ENCODE measurements at regions not wholly inside any gene's neighbourhood (a gene's known extent, or its start where the extent isn't known, plus 50 kb on each side); places are given as distances from the start of the nearest gene placed in this dataset.

- Histone ChIP-seq H3K36me3 (ENCODE audit: control insufficient read depth in 4 of 4, insufficient read depth in 4 of 4, low read length in 3 of 4) (no peaks in the 10 kb centered on the region), H3K27ac (ENCODE audit: insufficient read depth in 1 of 2, low read depth in 1 of 2, low read length in 2 of 2, poor library complexity in 1 of 2, severe bottlenecking in 2 of 2) (no peak overlapping the region), H3K4me1 (ENCODE audit: control extremely low read depth in 1 of 4, control insufficient read depth in 4 of 4, insufficient read depth in 4 of 4, low read length in 3 of 4) (peaks cover 0 to 8% (median 0%) of the 10 kb centered on the region in 4 experiments), H3K9me3 (ENCODE audit: control extremely low read depth in 1 of 5, control insufficient read depth in 4 of 5, insufficient read depth in 2 of 5, low read depth in 1 of 5, low read length in 4 of 5) (peaks cover 0 to 10% (median 8%) of the 10 kb centered on the region in 5 experiments), H3K4me3 (ENCODE audit: control insufficient read depth in 1 of 7, extremely low read depth in 1 of 7, insufficient read depth in 4 of 7, low read depth in 2 of 7, low read length in 6 of 7) (no peak overlapping the region), H3K27me3 (replicated peaks in 2 of 5; ENCODE audit: control insufficient read depth in 4 of 5, insufficient read depth in 5 of 5, low read length in 4 of 5) (no peaks in the 10 kb centered on the region)
- CTCF ChIA-PET, result interaction anchor here (0.6 kb wide), 1 partner anchor 10 kb away, joined by 3 read pairs; no protein-coding TSS in a partner anchor
- WGBS (ENCODE audit: insufficient coverage), result no CpG with 5 or more reads among the region's 1 CpG
- DNase-seq, result no peak
- POLR2A ChIA-PET, result no interaction called here
Observed at GRCh38 chr12:92597997-92598396, 104.8 kb upstream of the PLEKHG7 start.

DNA sequence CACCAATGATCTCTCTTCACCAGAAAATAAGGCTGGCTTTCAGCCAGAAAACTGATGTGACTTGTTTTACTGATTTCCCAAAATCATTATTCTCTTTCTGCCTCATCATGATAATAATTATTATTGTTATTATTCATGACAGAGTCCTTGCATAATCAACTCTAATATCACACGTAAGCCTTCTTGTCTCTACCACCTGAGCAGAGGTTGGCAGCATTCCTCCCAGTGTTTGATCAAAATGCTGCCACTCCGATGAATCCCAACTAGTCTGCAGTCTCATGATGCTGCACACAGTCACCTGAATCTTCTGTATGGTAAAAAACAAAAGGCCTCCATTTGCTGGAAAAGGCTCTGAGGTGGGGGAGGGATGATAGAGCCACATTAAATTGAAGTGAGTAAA is 105.7 kb upstream of the PLEKHG7 start:
- H3K27ac ChIP-seq (ENCODE audit: insufficient read depth in 1 of 2, low read depth in 1 of 2, low read length in 2 of 2, poor library complexity in 1 of 2, severe bottlenecking in 2 of 2), result no peak overlapping the region
- H3K36me3 ChIP-seq (ENCODE audit: control insufficient read depth in 4 of 4, insufficient read depth in 4 of 4, low read length in 3 of 4), result no peaks in the 10 kb centered on the region
- DNase-seq, result no peak
- WGBS (ENCODE audit: insufficient coverage), result 100% methylated on average over 1 of the region's 2 CpGs
- H3K9me3 ChIP-seq (ENCODE audit: control extremely low read depth in 1 of 5, control insufficient read depth in 4 of 5, insufficient read depth in 2 of 5, low read depth in 1 of 5, low read length in 4 of 5), result peaks cover 0 to 10% (median 8%) of the 10 kb centered on the region in 5 experiments
- ChIA-PET CTCF (no interaction called here), POLR2A (no interaction called here)
- H3K4me1 ChIP-seq (ENCODE audit: control extremely low read depth in 1 of 4, control insufficient read depth in 4 of 4, insufficient read depth in 4 of 4, low read length in 3 of 4), result peaks cover 0 to 8% (median 0%) of the 10 kb centered on the region in 4 experiments
- H3K27me3 ChIP-seq (replicated peaks in 2 of 5; ENCODE audit: control insufficient read depth in 4 of 5, insufficient read depth in 5 of 5, low read length in 4 of 5), result no peaks in the 10 kb centered on the region
- no peak overlapping the region for H3K4me3 ChIP-seq (ENCODE audit: control insufficient read depth in 1 of 7, extremely low read depth in 1 of 7, insufficient read depth in 4 of 7, low read depth in 2 of 7, low read length in 6 of 7)

DNA sequence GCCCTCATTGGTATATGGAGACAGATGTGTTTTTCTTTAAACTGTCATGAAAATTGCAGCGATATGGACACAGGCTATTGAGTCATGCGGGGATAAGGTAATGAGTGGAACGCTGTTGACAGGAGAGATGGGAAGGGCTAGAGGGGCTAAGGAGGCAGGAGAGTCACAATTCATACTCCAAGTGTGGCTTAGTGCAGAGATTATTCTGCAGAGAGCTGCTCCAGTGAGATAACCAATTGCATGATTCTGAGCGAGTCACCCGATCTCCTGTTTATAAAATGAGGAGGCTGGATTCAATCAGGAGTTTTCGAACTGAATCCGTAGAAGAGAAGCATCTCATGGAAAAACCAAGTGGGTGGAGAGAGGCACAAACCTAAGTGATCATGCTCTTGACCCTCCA is 106.4 kb upstream of the PLEKHG7 start:
- ChIA-PET POLR2A (no interaction called here), CTCF (no interaction called here)
- no peak overlapping the region for H3K4me3 ChIP-seq (ENCODE audit: control insufficient read depth in 1 of 7, extremely low read depth in 1 of 7, insufficient read depth in 4 of 7, low read depth in 2 of 7, low read length in 6 of 7)
- H3K36me3 ChIP-seq (ENCODE audit: control insufficient read depth in 4 of 4, insufficient read depth in 4 of 4, low read length in 3 of 4), result no peaks in the 10 kb centered on the region
- no peaks in the 10 kb centered on the region for H3K27me3 ChIP-seq (replicated peaks in 2 of 5; ENCODE audit: control insufficient read depth in 4 of 5, insufficient read depth in 5 of 5, low read length in 4 of 5)
- WGBS (ENCODE audit: insufficient coverage), result 100% methylated on average over 5 of the region's 7 CpGs
- H3K27ac ChIP-seq (ENCODE audit: insufficient read depth in 1 of 2, low read depth in 1 of 2, low read length in 2 of 2, poor library complexity in 1 of 2, severe bottlenecking in 2 of 2), result no peak overlapping the region
- no peak for DNase-seq
- H3K9me3 ChIP-seq (ENCODE audit: control extremely low read depth in 1 of 5, control insufficient read depth in 4 of 5, insufficient read depth in 2 of 5, low read depth in 1 of 5, low read length in 4 of 5), result peaks cover 0 to 12% (median 8%) of the 10 kb centered on the region in 5 experiments
- H3K4me1 ChIP-seq (ENCODE audit: control extremely low read depth in 1 of 4, control insufficient read depth in 4 of 4, insufficient read depth in 4 of 4, low read length in 3 of 4), result peaks cover 0 to 8% (median 0%) of the 10 kb centered on the region in 4 experiments

- H3K36me3 ChIP-seq (ENCODE audit: control insufficient read depth in 4 of 4, insufficient read depth in 4 of 4, low read length in 3 of 4), result no peaks in the 10 kb centered on the region
- 86% methylated on average over 1 of the region's 1 CpG for WGBS (ENCODE audit: insufficient coverage)
- H3K4me3 ChIP-seq (ENCODE audit: control insufficient read depth in 1 of 7, extremely low read depth in 1 of 7, insufficient read depth in 4 of 7, low read depth in 2 of 7, low read length in 6 of 7), result no peak overlapping the region
- ChIA-PET CTCF (no interaction called here), POLR2A (no interaction called here)
- H3K27me3 ChIP-seq (replicated peaks in 2 of 5; ENCODE audit: control insufficient read depth in 4 of 5, insufficient read depth in 5 of 5, low read length in 4 of 5), result no peaks in the 10 kb centered on the region
- DNase-seq, result no peak
- peaks cover 0 to 8% (median 0%) of the 10 kb centered on the region in 4 experiments for H3K4me1 ChIP-seq (ENCODE audit: control extremely low read depth in 1 of 4, control insufficient read depth in 4 of 4, insufficient read depth in 4 of 4, low read length in 3 of 4)
- H3K27ac ChIP-seq (ENCODE audit: insufficient read depth in 1 of 2, low read depth in 1 of 2, low read length in 2 of 2, poor library complexity in 1 of 2, severe bottlenecking in 2 of 2), result no peak overlapping the region
- peaks cover 0 to 13% (median 8%) of the 10 kb centered on the region in 5 experiments for H3K9me3 ChIP-seq (ENCODE audit: control extremely low read depth in 1 of 5, control insufficient read depth in 4 of 5, insufficient read depth in 2 of 5, low read depth in 1 of 5, low read length in 4 of 5)
Observed at GRCh38 chr12:92595663-92596062, 107.1 kb upstream of the PLEKHG7 start.

- H3K27ac ChIP-seq (ENCODE audit: insufficient read depth in 1 of 2, low read depth in 1 of 2, low read length in 2 of 2, poor library complexity in 1 of 2, severe bottlenecking in 2 of 2), result peak overlapping the region in 1 of 2 experiments; percentile 5
- 84% methylated on average over 8 of the region's 8 CpGs for WGBS (ENCODE audit: insufficient coverage)
- no peaks in the 10 kb centered on the region for H3K36me3 ChIP-seq (ENCODE audit: control insufficient read depth in 4 of 4, insufficient read depth in 4 of 4, low read length in 3 of 4)
- peaks cover 0 to 3% (median 0%) of the 10 kb centered on the region in 5 experiments for H3K9me3 ChIP-seq (ENCODE audit: control extremely low read depth in 1 of 5, control insufficient read depth in 4 of 5, insufficient read depth in 2 of 5, low read depth in 1 of 5, low read length in 4 of 5)
- H3K27me3 ChIP-seq (replicated peaks in 2 of 5; ENCODE audit: control insufficient read depth in 4 of 5, insufficient read depth in 5 of 5, low read length in 4 of 5), result no peaks in the 10 kb centered on the region
- CTCF ChIA-PET, result interaction anchor here (0.8 to 1.2 kb wide), 2 partner anchors 23 to 325 kb away, joined by 3 to 5 read pairs; no protein-coding TSS in a partner anchor
- DNase-seq, result peak; percentile 50 to 87 (median 72)
- no peak overlapping the region for H3K4me3 ChIP-seq (ENCODE audit: control insufficient read depth in 1 of 7, extremely low read depth in 1 of 7, insufficient read depth in 4 of 7, low read depth in 2 of 7, low read length in 6 of 7)
- POLR2A ChIA-PET, result no interaction called here
- peaks cover 0 to 8% (median 0%) of the 10 kb centered on the region in 4 experiments for H3K4me1 ChIP-seq (ENCODE audit: control extremely low read depth in 1 of 4, control insufficient read depth in 4 of 4, insufficient read depth in 4 of 4, low read length in 3 of 4)
Observed at GRCh38 chr12:92593734-92594402, 108.9 kb upstream of the PLEKHG7 start.

DNA sequence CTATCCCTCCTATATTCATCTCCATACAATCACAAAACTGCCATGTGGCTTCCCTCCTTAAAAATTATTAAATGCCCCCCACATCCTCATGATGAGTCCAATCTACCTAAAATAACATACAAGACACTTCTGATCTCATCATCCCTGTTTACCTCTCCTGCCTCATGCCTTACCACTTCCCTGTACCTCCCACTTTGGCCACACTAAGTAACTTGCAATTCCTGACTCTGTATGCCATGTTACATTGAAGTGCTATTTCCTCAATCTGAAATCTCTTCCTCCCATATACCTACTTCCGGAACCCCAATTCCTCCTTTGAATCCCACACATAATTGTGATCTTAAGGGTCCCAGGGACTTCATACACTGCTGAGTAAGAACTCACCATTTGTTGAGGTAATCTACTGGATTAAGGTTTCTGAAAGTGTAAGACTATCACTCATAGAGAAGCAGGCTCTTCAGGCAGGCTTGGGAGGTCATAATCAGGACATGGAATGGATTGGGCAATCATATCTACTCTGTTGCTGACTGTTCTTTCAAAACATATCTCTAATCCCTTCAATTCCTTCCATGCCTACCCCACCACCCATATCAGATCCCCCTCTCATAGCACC is 117.6 kb upstream of the PLEKHG7 start:
- no CpG with 5 or more reads among the region's 1 CpG for WGBS (ENCODE audit: insufficient coverage)

GRCh38 chr12:92583910-92584309 is 118.9 kb upstream of the PLEKHG7 start:
- Histone ChIP-seq H3K27me3 (replicated peaks in 2 of 5; ENCODE audit: control insufficient read depth in 4 of 5, insufficient read depth in 5 of 5, low read length in 4 of 5) (no peaks in the 10 kb centered on the region), H3K4me1 (ENCODE audit: control extremely low read depth in 1 of 4, control insufficient read depth in 4 of 4, insufficient read depth in 4 of 4, low read length in 3 of 4) (no peaks in the 10 kb centered on the region), H3K27ac (ENCODE audit: insufficient read depth in 1 of 2, low read depth in 1 of 2, low read length in 2 of 2, poor library complexity in 1 of 2, severe bottlenecking in 2 of 2) (no peak overlapping the region), H3K4me3 (ENCODE audit: control insufficient read depth in 1 of 7, extremely low read depth in 1 of 7, insufficient read depth in 4 of 7, low read depth in 2 of 7, low read length in 6 of 7) (no peak overlapping the region), H3K9me3 (ENCODE audit: control extremely low read depth in 1 of 5, control insufficient read depth in 4 of 5, insufficient read depth in 2 of 5, low read depth in 1 of 5, low read length in 4 of 5) (no peaks in the 10 kb centered on the region), H3K36me3 (ENCODE audit: control insufficient read depth in 4 of 4, insufficient read depth in 4 of 4, low read length in 3 of 4) (no peaks in the 10 kb centered on the region)
- CTCF ChIA-PET, result no interaction called here
- POLR2A ChIA-PET, result no interaction called here
- DNase-seq, result no peak
- no CpG with 5 or more reads among the region's 2 CpGs for WGBS (ENCODE audit: insufficient coverage)

More for the DNA sequence above, 117.6 kb upstream of the PLEKHG7 start:
- CTCF ChIA-PET, result no interaction called here
- Histone ChIP-seq H3K36me3 (ENCODE audit: control insufficient read depth in 4 of 4, insufficient read depth in 4 of 4, low read length in 3 of 4) (no peaks in the 10 kb centered on the region), H3K27ac (ENCODE audit: insufficient read depth in 1 of 2, low read depth in 1 of 2, low read length in 2 of 2, poor library complexity in 1 of 2, severe bottlenecking in 2 of 2) (no peak overlapping the region), H3K4me3 (ENCODE audit: control insufficient read depth in 1 of 7, extremely low read depth in 1 of 7, insufficient read depth in 4 of 7, low read depth in 2 of 7, low read length in 6 of 7) (no peak overlapping the region), H3K4me1 (ENCODE audit: control extremely low read depth in 1 of 4, control insufficient read depth in 4 of 4, insufficient read depth in 4 of 4, low read length in 3 of 4) (no peaks in the 10 kb centered on the region), H3K9me3 (ENCODE audit: control extremely low read depth in 1 of 5, control insufficient read depth in 4 of 5, insufficient read depth in 2 of 5, low read depth in 1 of 5, low read length in 4 of 5) (no peaks in the 10 kb centered on the region), H3K27me3 (replicated peaks in 2 of 5; ENCODE audit: control insufficient read depth in 4 of 5, insufficient read depth in 5 of 5, low read length in 4 of 5) (no peaks in the 10 kb centered on the region)
- POLR2A ChIA-PET, result no interaction called here
- no peak for DNase-seq
